Gastrocnemius medialis (tissue), 4 donors: ENCODE measurements at regions not wholly inside any gene's neighbourhood (a gene's known extent, or its start where the extent isn't known, plus 50 kb on each side); places are given as distances from the start of the nearest gene placed in this dataset.

Experiments used
- CTCF ChIP-seq, 5 experiments: fragments of 450-650 bp in 3 of 5; fragments of 200-600 bp in 2 of 5; sonication (generic) in 2 of 5; IDR thresholded peaks in 4 of 5; conservative IDR thresholded peaks in 1 of 5; 1 replicate in 4 of 5; 2 replicates in 1 of 5; pipeline ENCODE4 v1.5.1; 2016 to 2019; ENCODE audit warnings: antibody characterized with exemption in 5 of 5, mild to moderate bottlenecking in 3 of 5, moderate library complexity in 3 of 5
- POLR2A ChIP-seq, 2 donors: fragments of 450-650 bp; IDR thresholded peaks; one replicate each; pipeline ENCODE4 v1.6.1; 2017; ENCODE audit warnings: antibody characterized with exemption in 2 of 2, mild to moderate bottlenecking in 2 of 2, moderate library complexity in 2 of 2

- no peak for TF ChIP-seq CTCF (IDR thresholded peaks at IDR 0.05 in 4 of 5, conservative IDR thresholded peaks at IDR 0.05 in 1 of 5)
- TF ChIP-seq POLR2A (IDR thresholded peaks at IDR 0.05) = no peak
Observed at GRCh38 chr15:69720536-69720935, 267.9 kb downstream of the RPLP1 start.
